Bronchial epithelial cell (primary cell): ENCODE measurements at regions not wholly inside any gene's neighbourhood (a gene's known extent, or its start where the extent isn't known, plus 50 kb on each side); places are given as distances from the start of the nearest gene placed in this dataset.

Experiments used
- DNase-seq: peaks from one replicate; pipeline ENCODE4 v3.0.0-alpha.2; 2010; ENCODE audit warnings: low read depth
- FAIRE-seq: peaks from 2 replicates; lab custom pipeline; 2011; peaks lifted over from hg19 to GRCh38; lab: Jason Lieb, UNC
- H3K27me3 ChIP-seq: 2 replicates; pipeline ENCODE4 v1.5.1; 2011; ENCODE audit warnings: low read length; ENCODE audit not compliant: control insufficient read depth, insufficient read depth
- H3K36me3 ChIP-seq: 2 replicates; pipeline ENCODE4 v1.5.1; 2011; ENCODE audit warnings: low read length; ENCODE audit not compliant: control insufficient read depth, insufficient read depth
- H3K4me3 ChIP-seq: 2 replicates; pipeline ENCODE4 v1.5.1; 2011; ENCODE audit warnings: mild to moderate bottlenecking, low read depth, low read length, control low read depth
- TF ChIP-seq, protein P1 (sequence below): IDR thresholded peaks from 2 replicates; pipeline ENCODE4 v1.5.1; 2011; ENCODE audit warnings: mild to moderate bottlenecking, moderate library complexity, low read length, control low read depth, inconsistent platforms; ENCODE audit not compliant: insufficient read depth, severe bottlenecking

DNA sequence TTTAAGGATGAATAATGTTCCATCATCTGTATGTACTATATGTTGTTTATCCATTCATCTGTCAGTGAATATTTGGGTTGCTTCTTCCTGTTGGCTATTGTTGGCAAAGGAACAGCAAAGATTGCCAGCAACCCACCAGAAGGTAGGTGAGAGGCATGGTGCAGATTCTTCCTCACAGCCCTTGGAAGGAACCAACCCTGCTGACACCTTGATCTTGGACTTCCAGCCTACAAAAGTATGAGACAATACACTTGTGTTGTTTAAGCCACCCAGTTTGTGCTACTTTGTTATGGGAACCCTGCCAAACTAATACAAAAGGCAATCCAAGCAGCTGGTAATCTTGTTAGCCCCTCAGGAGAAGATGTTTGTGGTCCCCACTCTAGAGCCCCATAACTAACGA is 122.0 kb downstream of the CARTPT start:
- Histone ChIP-seq H3K4me3 (no peak overlapping the region), H3K27me3 (no peaks in the 10 kb centered on the region), H3K36me3 (no peaks in the 10 kb centered on the region)
- TF ChIP-seq, protein P1, sequence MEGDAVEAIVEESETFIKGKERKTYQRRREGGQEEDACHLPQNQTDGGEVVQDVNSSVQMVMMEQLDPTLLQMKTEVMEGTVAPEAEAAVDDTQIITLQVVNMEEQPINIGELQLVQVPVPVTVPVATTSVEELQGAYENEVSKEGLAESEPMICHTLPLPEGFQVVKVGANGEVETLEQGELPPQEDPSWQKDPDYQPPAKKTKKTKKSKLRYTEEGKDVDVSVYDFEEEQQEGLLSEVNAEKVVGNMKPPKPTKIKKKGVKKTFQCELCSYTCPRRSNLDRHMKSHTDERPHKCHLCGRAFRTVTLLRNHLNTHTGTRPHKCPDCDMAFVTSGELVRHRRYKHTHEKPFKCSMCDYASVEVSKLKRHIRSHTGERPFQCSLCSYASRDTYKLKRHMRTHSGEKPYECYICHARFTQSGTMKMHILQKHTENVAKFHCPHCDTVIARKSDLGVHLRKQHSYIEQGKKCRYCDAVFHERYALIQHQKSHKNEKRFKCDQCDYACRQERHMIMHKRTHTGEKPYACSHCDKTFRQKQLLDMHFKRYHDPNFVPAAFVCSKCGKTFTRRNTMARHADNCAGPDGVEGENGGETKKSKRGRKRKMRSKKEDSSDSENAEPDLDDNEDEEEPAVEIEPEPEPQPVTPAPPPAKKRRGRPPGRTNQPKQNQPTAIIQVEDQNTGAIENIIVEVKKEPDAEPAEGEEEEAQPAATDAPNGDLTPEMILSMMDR: no peak
- peak; percentile 7 for FAIRE-seq
- no peak for DNase-seq

GRCh38 chr5:71843111-71843510 is 124.0 kb downstream of the CARTPT start:
- DNase-seq: no peak
- no peak for FAIRE-seq
- no peak overlapping the region for H3K4me3 ChIP-seq
- H3K27me3 ChIP-seq: no peaks in the 10 kb centered on the region
- TF ChIP-seq, protein P1: no peak
- no peaks in the 10 kb centered on the region for H3K36me3 ChIP-seq

DNA sequence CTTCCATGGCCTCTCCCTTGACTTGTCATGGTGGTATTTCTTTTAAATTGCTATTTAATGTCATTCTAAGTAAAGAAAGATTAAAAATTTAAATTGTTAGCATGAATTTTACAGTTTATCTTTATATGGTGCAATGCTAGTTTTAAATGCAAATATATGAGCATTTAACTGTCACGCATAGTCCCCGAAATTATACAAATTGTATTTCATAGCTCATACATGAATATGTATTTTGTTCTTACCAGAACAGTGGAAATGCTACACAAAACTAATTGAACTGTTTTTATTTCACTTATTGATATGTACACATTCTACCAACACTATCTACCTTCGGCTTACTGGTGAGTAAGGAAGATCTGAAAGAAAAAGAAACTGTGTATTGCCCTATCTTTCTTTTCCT is 125.8 kb downstream of the CARTPT start:
- FAIRE-seq: no peak
- Histone ChIP-seq H3K36me3 (no peaks in the 10 kb centered on the region), H3K27me3 (no peaks in the 10 kb centered on the region), H3K4me3 (no peak overlapping the region)
- no peak for DNase-seq
- TF ChIP-seq, protein P1: no peak

- Histone ChIP-seq H3K36me3 (no peaks in the 10 kb centered on the region), H3K4me3 (no peak overlapping the region), H3K27me3 (no peaks in the 10 kb centered on the region)
- DNase-seq: no peak
- no peak for FAIRE-seq
- TF ChIP-seq, protein P1: no peak
Measured at GRCh38 chr5:71859515-71859914, 140.4 kb downstream of the CARTPT start.

- H3K36me3 ChIP-seq: no peaks in the 10 kb centered on the region
- H3K27me3 ChIP-seq: no peaks in the 10 kb centered on the region
- no peak for FAIRE-seq
- H3K4me3 ChIP-seq: no peak overlapping the region
- TF ChIP-seq, protein P1: no peak
- DNase-seq: no peak
Measured at GRCh38 chr5:71860048-71860447, 141.0 kb downstream of the CARTPT start.

DNA sequence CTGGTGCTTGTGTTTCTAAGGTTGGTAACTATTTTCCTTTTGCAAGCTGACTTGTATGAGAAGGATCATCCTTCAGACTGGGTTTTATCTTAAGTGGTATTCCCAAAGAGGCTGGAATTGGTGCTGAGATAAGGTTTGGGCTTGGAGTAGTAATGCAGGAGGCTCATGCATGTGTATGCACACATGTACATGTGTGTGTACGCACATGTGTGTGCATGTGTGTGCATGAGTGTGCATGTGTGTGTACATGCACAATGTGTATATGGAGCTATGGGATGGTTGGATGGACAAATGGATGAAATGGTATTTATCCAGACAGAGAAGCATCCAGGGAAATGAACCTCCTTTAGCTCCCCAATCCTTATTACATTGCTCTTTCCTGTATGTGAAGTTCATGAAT is 142.6 kb downstream of the CARTPT start:
- no peak for FAIRE-seq
- H3K27me3 ChIP-seq: no peaks in the 10 kb centered on the region
- DNase-seq: no peak
- TF ChIP-seq, protein P1: no peak
- H3K4me3 ChIP-seq: no peak overlapping the region
- no peaks in the 10 kb centered on the region for H3K36me3 ChIP-seq
